ENCODE measurements at regions not wholly inside any gene's neighbourhood (a gene's known extent, or its start where the extent isn't known, plus 50 kb on each side); places are given as distances from the start of the nearest gene placed in this dataset.

DNA sequence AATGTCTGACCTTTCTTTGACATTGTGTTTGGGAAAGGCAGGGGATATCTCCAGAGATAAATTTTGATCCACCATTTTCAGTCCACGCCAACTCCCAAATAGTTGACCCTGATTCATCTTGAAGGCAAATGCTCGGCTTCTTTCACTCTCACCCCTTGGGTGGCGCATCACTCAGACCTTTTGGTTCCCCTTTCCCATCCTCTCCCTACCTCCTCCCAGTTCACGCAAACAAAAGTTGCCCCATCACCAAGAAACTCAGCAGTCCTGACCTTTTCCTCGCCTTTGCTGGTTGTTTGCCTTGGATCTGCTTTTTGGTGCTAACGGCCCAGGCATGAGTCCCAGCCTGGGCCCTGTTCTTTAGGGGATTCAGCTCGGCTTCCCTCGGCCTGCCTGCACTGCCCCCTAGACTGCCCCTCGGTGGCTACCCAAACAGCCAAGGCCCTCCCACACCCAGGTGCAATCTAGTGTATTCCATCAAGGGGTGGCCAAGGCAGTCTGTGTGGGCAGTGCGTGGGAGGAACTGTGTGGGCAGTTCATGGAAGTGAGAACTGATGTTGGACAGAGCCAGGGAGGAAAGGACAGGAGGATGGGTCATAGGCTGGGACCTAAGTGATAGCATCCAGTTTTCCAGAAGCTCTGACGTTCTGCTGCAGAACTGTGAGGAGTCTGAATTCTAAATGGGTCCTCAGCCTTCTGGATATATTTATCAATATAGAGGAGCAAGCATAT, 255.7 kb downstream of the DLEU7 start:
- Histone ChIP-seq H3K9me3 (ENCODE audit: control insufficient read depth in 4 of 4, insufficient read depth in 3 of 4, low read length in 3 of 4) (peaks cover 0 to 2% (median 0%) of the 10 kb centered on the region in 4 donors), H3K27me3 (ENCODE audit: control insufficient read depth in 3 of 3, insufficient read depth in 3 of 3, low read length in 2 of 3) (no peaks in the 10 kb centered on the region), H3K9ac (ENCODE audit: insufficient read depth in 1 of 2, low read length in 2 of 2) (no peak overlapping the region), H3K36me3 (ENCODE audit: control insufficient read depth in 4 of 4, insufficient read depth in 4 of 4, low read length in 4 of 4) (no peaks in the 10 kb centered on the region), H3K4me1 (ENCODE audit: control insufficient read depth in 5 of 5, insufficient read depth in 5 of 5, low read length in 5 of 5) (peaks cover 0 to 13% (median 5%) of the 10 kb centered on the region in 5 donors), H3K4me3 (no peak overlapping the region), H3K27ac (ENCODE audit: low read depth in 1 of 2, low read length in 1 of 2) (no peak overlapping the region)
- TF ChIP-seq, protein P1, sequence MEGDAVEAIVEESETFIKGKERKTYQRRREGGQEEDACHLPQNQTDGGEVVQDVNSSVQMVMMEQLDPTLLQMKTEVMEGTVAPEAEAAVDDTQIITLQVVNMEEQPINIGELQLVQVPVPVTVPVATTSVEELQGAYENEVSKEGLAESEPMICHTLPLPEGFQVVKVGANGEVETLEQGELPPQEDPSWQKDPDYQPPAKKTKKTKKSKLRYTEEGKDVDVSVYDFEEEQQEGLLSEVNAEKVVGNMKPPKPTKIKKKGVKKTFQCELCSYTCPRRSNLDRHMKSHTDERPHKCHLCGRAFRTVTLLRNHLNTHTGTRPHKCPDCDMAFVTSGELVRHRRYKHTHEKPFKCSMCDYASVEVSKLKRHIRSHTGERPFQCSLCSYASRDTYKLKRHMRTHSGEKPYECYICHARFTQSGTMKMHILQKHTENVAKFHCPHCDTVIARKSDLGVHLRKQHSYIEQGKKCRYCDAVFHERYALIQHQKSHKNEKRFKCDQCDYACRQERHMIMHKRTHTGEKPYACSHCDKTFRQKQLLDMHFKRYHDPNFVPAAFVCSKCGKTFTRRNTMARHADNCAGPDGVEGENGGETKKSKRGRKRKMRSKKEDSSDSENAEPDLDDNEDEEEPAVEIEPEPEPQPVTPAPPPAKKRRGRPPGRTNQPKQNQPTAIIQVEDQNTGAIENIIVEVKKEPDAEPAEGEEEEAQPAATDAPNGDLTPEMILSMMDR (IDR thresholded peaks at IDR 0.05; ENCODE audit: control extremely low read depth, extremely low read depth) = no peak
- 86 to 91% methylated on average over 11 of the region's 11 CpGs for WGBS, 2 donors
- DNase-seq = no peak
- ATAC-seq (ENCODE audit: insufficient read depth, low FRiP score) = no peak

DNA sequence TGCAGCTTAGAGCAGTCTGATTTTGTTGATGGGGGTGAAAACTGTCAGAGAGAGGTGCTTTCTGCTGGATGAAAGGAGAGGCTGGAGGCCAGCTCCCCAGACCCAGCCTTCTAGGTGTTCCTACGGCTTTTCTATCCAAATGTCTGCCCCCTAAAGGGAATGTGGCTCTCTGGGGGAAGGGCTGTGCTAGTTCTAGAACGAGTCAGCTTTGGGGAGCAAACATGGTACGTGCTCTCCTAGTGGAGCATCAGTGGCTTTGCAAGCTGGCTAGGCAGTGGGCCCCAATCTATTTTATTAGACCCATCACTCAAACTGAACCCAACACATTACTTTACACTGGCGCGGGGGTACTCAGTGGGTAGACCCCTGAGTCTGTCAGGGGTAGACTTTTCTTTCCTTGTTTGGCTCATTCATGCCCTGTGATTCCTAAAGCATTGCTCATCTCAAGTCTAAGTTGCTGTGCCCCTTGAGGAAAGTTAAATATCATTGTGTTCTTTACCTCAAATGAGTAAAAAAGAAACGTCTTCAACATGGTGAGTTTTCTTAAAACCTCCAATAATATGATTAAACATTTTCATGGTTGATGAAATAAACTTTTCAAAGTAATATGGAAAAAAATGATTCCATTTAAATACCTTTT, 254.9 kb downstream of the DLEU7 start:
- no peaks in the 10 kb centered on the region for H3K27me3 ChIP-seq (ENCODE audit: control insufficient read depth in 3 of 3, insufficient read depth in 3 of 3, low read length in 2 of 3)
- H3K27ac ChIP-seq (ENCODE audit: low read depth in 1 of 2, low read length in 1 of 2) = no peak overlapping the region
- peaks cover 0 to 2% (median 0%) of the 10 kb centered on the region in 4 donors for H3K9me3 ChIP-seq (ENCODE audit: control insufficient read depth in 4 of 4, insufficient read depth in 3 of 4, low read length in 3 of 4)
- H3K9ac ChIP-seq (ENCODE audit: insufficient read depth in 1 of 2, low read length in 2 of 2) = no peak overlapping the region
- TF ChIP-seq, protein P1 (IDR thresholded peaks at IDR 0.05; ENCODE audit: control extremely low read depth, extremely low read depth) = no peak
- H3K4me1 ChIP-seq (ENCODE audit: control insufficient read depth in 5 of 5, insufficient read depth in 5 of 5, low read length in 5 of 5) = peaks cover 0 to 13% (median 5%) of the 10 kb centered on the region in 5 donors
- no peaks in the 10 kb centered on the region for H3K36me3 ChIP-seq (ENCODE audit: control insufficient read depth in 4 of 4, insufficient read depth in 4 of 4, low read length in 4 of 4)
- DNase-seq = no peak
- ATAC-seq (ENCODE audit: insufficient read depth, low FRiP score) = no peak
- WGBS, 2 donors = 76 to 87% methylated on average over 6 of the region's 6 CpGs
- no peak overlapping the region for H3K4me3 ChIP-seq

DNA sequence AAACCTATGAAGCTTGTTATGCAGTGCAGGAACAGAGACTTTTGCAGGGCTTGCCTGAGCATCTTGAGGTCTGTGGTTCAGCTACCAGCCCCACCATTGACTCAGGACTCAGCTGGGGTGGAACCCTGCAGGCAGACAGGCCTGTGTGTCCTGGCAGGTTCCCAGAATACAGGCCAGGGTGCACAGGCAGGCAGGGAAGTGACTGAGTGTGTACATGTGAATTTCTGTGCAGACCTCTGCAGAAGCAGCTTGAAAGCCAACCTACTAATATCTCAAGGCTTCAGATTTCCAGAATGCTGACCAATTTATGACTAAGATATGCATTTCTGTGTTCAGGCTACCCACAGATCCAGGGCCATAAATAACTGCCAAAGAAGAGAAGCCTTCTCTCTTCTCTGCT, 254.4 kb downstream of the DLEU7 start:
- Histone ChIP-seq H3K9me3 (ENCODE audit: control insufficient read depth in 4 of 4, insufficient read depth in 3 of 4, low read length in 3 of 4) (peaks cover 0 to 2% (median 0%) of the 10 kb centered on the region in 4 donors), H3K27ac (ENCODE audit: low read depth in 1 of 2, low read length in 1 of 2) (no peak overlapping the region), H3K27me3 (ENCODE audit: control insufficient read depth in 3 of 3, insufficient read depth in 3 of 3, low read length in 2 of 3) (no peaks in the 10 kb centered on the region), H3K4me3 (no peak overlapping the region), H3K9ac (ENCODE audit: insufficient read depth in 1 of 2, low read length in 2 of 2) (no peak overlapping the region), H3K36me3 (ENCODE audit: control insufficient read depth in 4 of 4, insufficient read depth in 4 of 4, low read length in 4 of 4) (no peaks in the 10 kb centered on the region), H3K4me1 (ENCODE audit: control insufficient read depth in 5 of 5, insufficient read depth in 5 of 5, low read length in 5 of 5) (peaks cover 0 to 13% (median 5%) of the 10 kb centered on the region in 5 donors)
- DNase-seq = no peak
- no peak for ATAC-seq (ENCODE audit: insufficient read depth, low FRiP score)
- TF ChIP-seq, protein P1 (IDR thresholded peaks at IDR 0.05; ENCODE audit: control extremely low read depth, extremely low read depth) = no peak

Data from lung (tissue), 11 donors.